HG03103 (cell line): ENCODE measurements at regions not wholly inside any gene's neighbourhood (a gene's known extent, or its start where the extent isn't known, plus 50 kb on each side); places are given as distances from the start of the nearest gene placed in this dataset.

ENCODE experiments used
- ATAC-seq: cut with Tn5 transposase; IDR thresholded peaks from one replicate; pipeline ENCODE4 v1.9.1; 2021; ENCODE audit warnings: low read depth; ENCODE audit not compliant: unreplicated experiment

DNA sequence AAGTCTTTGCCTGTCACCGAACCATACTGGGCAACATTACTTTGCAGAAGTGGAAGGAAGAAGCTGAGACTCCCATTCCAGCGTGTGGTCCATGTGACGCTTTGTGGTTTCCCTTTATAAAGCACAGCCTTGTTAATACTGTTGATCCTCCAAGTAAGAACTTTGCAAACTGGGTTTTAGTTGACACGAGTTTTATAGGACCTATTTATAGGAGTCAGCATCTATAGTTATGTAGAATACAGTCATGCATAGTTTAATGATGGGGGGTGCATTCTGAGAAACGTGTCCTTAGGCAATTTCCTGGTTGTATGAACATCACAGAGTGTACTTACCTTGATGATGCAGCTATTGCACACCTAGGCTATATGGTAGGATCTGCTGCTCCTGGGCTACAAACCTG, 1879.4 kb upstream of the TENM3 start:
- ATAC-seq: no peak

DNA sequence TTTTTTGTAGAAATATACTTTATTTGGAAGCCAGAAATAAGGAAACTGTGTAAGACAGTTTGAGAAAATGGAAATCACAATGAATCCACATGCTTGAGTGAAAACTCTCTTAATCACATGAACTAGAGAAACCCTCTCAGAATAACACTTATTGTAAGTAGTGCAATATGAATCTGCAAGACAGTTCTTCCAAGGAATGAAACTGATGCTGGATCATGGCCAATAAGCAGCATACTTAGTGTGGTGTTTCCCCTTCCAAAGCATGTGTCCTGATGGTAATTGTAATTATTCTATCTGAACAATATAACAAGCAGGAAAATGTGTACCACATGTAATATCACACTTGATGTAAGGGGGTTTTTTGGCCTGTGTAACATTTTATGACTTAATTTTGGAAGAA, 1870.5 kb upstream of the TENM3 start:
- no peak for ATAC-seq

DNA sequence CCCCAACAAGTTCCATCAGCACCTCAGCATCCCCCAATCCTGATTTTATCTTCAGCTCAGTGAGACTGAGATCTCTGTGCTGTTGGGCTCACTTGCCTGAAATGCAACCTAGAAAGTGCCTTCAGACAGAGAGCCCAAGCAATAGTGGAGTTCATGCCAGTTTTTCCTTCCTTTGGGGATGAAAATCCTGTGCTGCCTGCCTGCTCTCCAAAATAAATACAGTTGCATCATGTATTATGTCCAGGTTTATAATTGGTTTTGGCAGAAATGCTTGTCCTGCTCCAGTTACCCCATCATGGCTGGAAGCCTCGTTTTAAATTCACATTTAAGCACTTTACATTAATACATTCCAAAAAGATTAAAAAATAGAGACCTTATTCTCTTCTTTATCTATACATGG, 1865.5 kb upstream of the TENM3 start:
- no peak for ATAC-seq

DNA sequence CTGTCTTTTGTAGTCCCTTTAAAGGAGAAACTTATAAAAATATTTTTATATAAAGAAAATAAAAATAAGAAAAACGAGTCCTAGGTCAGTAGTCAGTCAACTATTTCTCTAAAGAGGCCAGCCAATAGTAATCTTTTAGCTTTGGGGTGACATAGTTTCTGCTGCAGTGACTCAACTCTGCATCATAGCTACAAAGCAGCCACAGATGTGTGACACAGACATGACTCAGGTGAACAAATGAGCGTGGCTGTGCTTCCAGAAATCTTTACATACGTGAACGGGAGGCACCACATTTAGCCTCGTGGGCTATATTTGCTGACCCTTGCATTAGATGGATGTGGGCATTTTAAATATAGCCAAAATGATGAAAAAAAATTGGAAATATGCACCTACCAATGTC, 1862.5 kb upstream of the TENM3 start:
- ATAC-seq: no peak

DNA sequence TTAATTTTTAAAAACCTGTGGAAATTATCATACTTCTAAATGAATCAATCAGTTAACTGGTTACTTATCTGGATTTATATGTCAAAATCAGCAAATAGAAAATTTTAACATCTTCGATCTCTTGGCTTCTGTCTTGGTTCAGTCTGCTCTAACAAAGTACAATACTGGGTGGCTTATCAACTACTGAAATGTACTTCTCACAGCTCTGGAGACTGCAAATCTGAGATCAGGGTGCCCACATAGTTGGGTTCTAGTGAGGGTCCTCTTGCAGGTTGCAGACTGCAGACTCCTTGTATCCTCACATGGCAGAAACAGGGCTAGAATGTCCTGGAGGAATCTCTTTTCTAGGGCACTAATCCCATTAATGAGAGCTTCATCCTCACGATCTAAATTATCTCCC, 1851.6 kb upstream of the TENM3 start:
- no peak for ATAC-seq

DNA sequence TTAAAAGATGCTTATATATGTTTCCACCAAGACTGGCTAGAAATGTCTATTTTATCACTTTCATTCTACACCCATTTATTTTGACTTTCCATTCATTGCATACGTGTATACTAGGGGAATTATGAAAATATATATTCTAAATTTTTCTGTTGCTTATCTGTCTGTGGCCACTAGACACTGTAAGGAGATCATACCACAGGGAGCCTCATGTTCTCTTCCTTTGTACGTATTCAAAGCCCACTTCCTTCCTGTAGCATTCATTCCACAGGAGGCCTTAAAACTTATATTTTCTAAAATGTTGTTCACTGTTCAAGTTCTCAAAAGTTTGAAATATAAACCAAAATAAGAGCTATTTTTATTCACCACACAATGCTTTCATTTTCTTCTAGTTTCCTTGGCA, 1848.9 kb upstream of the TENM3 start:
- ATAC-seq: no peak

DNA sequence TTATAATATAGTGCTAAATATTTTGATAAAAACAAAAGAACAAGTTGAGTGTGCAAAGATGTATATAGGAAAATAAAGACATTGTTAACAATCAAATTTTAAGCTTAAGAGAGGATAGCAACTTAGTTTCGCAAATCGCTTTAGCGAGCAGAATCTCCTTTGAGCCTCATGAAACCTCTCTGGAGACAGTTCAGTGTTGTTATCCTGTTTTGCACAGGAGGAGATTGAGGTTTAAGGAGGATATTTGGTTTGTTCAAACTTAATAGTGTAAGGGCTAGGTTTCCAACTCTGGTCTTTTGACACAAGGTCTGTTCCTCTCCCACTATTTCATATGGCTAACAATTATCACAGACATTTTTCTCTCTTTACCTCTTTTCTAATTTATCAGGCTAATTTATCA, 1848.5 kb upstream of the TENM3 start:
- ATAC-seq: no peak

DNA sequence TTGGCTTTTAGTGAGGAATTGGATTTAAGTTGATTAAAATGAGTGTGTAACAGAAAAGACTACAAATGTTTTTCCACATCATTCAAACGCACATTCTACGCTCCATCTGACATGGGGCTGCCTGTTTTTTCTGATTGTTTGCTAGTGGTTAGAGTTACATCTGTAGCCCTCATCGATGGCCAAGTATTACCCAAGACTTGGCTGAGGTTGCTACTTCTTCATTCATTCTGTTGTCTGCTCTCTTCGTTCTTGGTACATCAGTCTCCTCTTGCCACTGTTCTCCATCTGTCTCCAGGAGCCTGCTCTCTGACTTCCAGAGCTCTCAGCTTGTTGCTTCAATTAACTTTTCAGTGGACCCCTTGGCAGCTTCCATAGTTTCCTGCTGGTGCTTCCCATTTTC, 1844.6 kb upstream of the TENM3 start:
- no peak for ATAC-seq

DNA sequence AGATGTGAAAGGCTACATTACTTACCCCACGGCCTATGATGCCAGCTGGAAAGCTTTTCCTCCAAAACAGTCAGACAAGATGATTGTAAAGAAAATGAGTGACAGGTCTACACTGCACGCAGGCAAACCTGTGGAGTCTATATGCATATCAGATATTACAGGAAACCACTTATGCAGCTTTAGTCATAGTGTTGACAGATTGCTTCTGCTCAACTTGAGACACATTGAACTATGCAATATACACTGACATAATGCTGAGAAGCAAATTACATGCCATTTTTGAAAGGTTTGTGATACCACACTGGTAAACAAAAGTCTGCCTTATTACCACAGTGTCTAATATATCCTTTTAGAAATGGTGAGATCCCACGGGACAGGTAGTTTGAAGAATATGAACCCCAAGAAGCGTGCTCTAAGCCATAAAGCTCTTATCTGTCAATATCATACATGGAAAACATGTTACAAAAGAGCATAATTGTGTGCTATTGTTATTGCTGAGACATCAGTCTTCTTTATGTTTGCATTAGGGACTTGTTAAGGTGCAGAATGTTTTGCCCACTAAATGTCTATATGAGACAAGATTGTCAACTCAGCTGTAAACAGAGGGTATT, 1835.8 kb upstream of the TENM3 start:
- no peak for ATAC-seq

DNA sequence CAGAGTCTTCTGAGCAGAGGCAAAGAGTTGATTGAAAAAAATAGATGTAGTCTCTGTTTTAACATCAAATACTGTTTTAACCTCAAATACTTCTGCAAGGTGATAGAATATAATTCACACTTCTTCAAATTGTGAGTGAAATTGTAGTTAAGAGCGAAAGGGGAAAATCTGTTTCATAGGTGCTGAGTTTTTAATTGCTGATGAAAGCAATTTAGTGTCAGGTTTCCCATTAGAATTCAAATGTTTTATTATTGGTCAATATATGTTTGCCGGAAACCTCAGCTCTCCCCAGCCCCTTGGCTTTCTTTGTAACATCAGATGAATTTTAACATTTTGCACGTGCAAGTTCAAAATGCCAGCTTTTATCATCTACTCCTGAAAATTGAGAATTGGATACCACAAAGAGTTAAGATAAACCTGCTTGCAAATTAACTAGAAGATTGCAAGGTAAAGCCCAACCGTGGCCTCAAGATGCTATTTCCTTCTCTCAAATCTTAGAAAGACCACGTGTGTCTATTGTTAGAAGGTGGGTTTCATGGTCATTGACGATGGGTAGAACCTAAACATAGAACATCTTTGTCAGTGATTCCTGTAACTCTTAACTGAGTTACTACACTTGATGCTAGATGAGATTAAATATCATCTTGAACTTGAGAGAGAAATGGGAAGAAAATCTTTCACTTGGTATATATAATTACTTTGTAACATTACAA, 1824.2 kb upstream of the TENM3 start:
- ATAC-seq: no peak

DNA sequence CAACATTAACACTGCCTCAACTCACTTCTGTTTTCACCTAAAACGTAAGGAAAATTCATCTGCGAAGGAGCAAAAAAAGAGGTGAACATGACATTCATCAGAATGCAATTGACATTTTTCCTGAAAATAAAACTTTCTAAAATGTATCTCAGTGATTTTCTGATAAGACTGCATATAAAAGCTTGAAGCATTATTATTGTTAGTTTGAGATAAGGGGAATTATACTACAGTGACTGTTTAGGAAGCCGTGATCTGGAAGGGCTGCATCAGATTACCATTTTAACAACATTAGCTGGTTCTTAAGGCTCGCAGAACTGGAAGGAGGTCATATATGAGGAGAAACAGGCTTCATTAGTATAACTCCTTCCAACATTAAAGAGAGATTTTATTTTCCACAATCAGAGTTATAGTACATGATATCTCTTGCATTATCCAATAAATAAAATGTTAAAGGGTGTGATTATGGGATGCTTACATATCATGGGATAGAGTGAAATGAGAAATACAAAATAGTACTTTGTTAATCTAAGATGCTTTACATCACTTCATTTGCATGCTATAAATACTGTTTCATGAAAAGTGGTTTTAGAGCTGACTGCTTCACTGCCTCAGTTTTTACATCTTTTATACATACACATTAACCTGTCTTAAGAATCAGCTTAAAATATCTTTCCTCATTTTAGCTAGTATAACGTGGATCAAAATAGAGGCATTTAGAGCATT, 1820.1 kb upstream of the TENM3 start:
- no peak for ATAC-seq

DNA sequence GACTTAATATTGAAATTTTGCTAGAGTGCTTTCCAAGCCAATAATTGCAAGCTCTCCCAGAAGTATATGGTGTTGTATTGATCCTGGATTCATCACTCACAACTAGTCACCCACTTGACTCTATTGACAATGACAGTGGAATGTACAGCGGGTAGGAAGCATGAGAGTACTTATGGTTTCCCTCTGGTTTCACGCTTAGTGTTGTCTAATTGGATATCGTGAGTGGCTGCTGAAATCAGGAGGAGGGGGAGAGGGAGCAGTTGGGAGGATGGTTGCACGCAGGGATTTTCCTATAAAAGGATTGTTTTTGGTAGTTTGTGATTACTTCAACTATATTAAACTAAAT, 1819.5 kb upstream of the TENM3 start:
- ATAC-seq: no peak

DNA sequence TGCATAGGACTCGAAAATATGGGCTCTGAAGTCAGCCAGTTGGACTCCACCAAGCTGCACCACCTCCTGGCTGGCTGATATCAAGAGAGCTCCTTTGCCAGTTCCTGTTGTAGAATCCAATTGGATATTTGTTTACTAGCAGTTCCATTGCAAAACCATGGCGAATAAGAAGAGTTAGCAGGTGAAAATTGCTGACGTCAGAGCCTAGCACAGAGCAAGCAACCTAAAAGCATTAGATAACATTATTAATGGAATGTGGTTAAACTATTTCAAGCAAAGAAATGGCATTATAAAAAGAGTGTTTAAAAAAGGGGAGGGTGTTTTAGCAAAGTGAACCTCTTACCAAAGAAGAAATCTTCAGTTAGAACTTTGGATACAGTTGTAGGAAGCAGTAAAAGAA, 1816.3 kb upstream of the TENM3 start:
- ATAC-seq: no peak

DNA sequence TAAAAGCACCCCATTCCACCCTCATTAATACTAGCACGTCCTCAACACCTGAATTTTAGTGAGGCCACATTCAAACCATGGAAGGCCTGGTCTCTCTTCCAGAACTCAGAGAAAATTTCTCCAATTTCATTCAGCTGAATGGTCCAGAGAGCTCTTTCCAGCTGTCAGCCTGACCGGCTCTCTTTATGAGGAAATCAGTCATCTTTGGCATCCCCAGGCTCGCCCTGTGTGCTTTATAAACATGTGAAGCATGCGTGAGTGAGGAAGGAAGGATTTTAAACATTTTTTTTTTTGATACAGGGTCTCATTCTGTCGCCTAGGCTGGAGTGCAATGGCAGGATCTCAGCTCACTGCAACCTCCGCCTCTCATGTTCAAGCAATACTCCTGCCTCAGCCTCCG, 1812.9 kb upstream of the TENM3 start:
- ATAC-seq: no peak

DNA sequence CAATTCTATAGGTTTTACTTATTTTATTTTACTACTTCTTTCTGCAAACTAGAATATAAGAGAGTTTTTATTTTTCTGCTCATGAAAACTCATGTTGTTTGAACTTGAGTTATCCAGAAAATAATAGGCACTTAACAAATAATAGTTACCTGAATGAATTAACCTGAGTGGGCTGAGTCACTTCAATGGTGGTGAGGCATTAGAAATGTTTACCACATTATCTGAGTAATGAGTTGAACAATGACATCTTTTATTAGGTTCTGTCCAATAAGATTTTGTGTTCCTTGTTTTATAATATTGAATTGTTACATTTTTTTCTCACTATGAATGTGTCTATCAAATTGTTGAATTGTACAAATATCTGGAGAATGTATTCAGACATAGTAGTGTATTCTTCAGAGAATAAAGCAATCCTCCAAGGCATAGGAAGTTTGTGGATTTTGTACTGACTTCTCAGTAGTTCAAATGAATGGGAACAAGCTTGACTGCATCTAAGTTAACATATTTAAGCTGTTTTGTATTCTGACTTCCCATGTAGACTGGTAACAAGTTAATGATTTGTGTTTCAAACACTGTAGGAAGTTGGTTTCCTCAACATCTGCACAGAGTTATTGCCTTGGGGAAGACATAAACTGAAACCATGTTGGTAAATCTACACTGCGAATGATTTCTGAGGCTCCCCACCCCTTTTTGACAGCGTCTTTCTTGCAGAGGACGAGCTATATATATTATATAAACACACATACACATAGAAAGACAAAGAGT, 1808.9 kb upstream of the TENM3 start:
- ATAC-seq: peak; percentile 55

DNA sequence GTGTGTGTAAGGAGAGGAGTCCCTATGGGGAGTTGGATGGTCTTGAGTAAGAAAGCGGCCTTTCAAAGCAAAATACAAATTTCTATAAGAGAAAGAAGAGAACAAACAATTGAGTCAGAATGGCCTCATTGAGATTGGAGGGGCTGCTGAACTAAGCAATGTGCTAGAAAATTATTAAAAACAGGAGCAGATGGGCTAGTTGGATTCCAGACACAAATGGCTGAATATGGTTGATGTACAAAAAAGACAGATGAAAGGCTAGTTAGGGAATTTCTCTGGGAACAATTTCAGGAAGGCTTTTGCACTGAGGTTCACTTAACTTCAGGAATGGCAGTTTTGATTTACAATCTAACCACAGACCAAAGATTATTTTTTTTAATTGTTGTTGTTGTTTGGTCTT, 1806.8 kb upstream of the TENM3 start:
- no peak for ATAC-seq

DNA sequence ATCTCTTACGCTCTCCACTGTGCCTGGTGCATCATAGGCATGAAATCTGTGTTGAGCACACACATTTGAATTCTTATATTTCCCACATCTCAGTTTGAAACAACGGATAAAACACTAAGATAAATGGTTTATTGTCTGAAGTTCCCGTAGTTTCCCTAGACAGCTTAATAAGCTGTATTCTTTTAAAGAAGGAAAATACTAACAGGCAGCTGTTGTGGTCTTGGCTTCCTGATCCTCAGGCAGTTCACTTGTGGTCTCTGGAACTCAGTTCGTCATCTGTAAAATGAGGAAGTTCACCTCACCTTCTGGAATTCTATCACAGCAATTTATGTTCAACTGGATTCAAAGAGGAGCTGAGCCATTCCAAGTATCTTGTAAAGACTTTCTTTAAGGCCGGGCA, 1805.6 kb upstream of the TENM3 start:
- ATAC-seq: no peak

DNA sequence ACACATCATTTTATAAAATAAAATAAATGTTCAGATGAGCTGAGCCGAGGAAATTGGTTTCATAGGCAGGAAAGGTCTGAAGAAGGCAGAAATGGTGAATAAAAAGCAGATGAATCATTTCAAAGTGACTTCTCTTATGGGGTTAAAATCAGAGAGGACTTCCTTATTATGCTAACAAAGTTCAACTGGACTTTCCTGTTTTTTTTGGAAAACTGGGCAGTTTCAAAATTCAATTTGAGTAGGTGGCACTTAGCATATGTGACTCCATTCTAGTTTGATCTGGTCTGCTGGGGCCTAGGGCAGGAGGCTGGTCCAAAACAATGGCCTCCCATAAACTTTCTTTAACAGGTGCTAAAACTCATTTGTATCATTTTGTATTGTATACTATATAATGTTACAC, 1794.9 kb upstream of the TENM3 start:
- no peak for ATAC-seq

DNA sequence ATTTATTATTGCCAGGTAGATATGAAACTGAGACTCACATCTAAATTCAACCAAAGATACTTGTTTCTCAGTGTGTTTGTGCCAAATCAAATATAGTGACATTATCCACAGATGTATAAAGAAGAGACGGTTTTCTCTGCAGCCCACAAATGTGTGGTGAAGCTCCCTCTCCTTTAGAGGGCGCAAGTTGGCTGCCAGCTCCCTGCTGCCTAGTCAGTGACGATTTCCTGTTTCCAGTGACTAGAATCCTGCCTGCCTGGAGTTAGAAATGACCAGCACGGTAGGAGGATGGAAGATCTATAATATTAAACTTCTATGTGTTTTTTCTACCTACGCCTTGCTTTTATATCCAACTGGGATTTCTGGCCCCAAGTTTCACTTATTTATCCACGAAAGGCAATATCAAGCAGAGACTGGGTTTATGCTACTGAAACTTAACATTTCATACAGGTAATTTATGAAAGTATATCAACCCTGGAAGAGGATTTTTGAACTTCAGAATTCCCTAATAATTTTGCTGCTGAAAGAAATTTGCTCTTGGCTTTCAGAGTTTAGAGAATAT, 1793.7 kb upstream of the TENM3 start:
- ATAC-seq: no peak

DNA sequence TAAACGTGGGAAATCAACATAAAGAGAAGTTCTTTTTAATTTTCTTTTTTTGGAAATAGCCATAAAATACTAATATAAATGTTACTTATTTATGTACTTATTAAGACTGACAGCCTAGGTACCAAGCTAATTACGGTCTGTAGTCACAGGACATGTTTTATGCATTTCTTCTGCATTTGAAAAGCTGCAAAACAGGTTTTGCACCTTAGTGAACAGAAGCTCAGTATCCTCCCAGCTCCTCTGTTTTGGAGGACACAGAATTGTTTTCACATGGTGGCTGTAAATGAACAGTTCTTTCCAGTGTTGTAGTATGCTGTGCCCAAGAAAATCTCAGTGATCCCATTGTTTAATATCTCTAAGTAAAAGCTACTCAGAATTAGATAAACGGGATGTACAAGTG, 1788.0 kb upstream of the TENM3 start:
- ATAC-seq: no peak

DNA sequence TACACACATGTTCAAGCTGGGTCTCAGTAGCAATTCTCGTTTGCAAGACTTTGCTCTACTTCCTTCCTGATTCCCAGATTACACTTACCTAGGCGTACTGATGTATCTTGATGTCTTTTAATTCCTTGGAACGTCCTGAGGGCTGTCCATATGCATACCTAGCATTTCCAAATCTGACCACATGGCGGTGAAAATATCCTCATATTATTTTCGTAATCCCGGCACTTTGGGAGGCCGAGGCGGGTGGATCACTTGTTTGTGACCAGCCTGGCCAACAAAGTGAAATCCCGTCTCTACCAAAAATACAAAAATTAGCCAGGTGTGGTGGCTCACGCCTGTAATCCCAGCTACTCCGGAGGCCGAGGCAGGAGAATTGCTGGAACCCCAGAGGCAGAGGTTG, 1786.3 kb upstream of the TENM3 start:
- no peak for ATAC-seq
